SK-MEL-5 (cell line): ENCODE measurements at regions not wholly inside any gene's neighbourhood (a gene's known extent, or its start where the extent isn't known, plus 50 kb on each side); places are given as distances from the start of the nearest gene placed in this dataset.

ENCODE experiments used
- DNase-seq: peaks from one replicate; pipeline ENCODE4 v3.0.0-alpha.2; 2016; ENCODE audit warnings: low read depth, low spot score
- in situ Hi-C: cut with HindIII; loops from 2 replicates; pipeline ENCODE4 v1.10.0; 2016; ENCODE audit warnings: low sequenced_read_pairs, high pct_unique_total_duplicates, low pct_unique_long_range_greater_than_20kb

DNA sequence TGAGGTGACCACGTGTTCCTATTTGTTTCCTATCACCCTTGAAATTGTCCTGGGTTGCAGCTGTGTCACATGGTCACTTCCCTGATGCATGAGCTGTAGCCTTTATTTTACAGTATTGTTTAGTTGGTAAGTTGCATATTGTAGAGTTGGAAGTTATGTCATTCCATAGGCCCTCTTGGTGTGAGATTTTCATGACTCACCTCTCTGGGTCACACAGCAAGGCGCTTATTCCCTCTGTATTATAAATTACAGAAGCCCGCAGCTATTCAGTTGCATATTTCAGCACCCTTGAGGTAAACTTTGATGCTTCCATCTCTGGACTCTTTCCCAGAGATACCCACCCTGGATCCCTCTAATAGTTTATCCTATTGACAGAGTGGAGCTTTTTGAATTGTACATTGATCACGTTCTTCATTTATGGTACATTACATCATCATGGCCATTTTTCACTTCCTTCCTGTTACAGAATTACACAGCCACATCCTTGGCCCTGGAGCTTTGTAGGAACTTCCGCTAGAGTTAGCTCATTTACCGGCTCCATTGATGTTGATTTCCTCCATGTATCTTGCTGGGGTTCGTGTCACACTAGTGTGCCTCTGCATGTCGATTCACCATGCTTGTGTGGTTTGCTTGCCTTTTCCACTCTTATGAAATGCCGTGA is 543.1 kb upstream of the RGMA start:
- DNase-seq = no peak
- in situ Hi-C loops = no loop called here

DNA sequence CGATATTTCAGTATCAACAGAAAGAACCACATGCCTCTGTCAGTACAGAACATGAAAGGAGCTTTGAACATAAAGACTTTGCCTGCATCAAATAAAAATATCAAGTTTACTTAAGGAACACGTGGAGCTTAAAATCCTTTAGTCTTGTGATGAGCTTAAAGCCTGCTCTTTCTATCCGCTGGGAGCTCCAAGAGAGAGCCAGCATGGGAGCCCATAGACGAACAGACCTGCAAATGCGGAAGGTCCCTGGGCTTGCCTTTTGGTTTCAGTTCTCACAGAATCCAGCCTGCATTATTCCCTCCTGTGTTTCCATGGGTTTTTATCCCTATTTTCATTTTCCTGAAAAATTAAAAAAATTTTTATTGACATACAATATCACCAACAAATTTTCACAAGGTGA is 530.6 kb upstream of the RGMA start:
- in situ Hi-C loops = no loop called here
- DNase-seq = no peak

DNA sequence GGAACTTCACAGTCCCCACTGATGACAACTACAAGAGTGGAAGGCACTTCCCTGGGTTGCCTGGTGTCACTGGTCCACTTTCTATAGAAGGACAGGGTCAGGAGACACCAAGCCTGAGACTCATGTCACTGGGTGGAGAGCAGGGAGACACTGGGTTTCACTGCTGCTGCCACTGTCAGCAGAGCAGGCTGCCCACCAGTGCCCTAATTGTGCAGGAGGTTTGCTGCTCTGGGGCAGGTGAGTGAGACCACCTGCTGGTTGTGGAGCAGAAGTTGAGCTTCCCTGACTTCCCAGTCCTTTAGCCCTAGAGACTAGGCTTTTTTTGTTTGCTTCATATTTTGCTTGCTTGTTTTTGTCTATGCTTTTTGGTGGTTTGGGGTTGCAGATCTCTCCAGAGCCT is 528.4 kb upstream of the RGMA start:
- DNase-seq = no peak
- in situ Hi-C loops = no loop called here

DNA sequence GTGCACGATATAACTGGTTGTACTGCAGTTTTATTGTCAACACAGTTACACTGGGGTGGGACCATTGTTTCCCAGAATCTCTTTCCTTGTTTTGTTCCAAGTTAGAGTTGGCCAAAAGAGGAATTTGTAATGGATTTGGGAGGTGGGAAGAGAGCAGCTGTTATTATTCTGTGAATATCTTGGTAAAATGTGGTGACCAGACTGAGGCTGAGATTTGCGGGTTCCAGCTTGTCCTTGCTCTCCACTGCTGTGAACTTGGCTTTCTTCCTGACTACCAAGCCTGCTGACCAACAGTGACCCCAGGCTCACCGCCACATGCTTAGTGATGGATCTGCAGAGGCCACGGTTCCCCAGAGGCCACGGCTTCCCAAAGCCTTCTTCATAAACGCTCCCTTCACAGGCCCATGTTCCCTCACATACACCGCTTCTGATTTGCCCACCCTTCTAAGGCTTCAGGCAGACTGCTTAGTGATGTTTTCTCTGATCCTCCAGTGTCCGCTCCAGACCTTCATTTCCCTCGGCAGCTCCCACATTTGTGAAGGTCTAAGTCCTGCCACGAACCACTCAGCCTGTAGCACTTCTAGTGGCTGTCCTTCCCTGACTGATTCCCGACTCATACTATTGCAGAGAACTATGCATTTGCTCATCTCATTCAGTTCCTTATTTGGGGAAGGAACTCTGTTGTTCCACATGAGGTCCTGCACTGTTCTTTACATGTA is 525.5 kb upstream of the RGMA start:
- DNase-seq = no peak
- in situ Hi-C loops = no loop called here

DNA sequence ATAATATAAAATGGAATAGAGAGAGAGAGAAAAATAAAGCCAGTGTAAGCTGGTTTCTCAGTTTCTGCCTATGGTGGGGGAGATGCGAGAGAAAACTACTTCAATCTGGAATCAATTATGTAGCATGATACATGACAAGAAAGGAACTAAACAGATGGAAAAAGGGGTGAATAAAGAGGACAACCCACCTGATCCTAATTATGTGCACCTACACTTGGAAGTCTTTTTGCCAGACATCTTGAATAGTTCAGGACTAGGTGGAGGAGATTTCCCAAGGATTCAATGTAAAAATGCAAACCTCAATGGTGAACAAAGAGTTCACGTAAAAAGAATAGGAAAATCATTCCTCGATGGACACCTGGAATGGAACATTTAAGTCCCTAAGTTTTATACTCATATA is 524.4 kb upstream of the RGMA start:
- in situ Hi-C loops = no loop called here

DNA sequence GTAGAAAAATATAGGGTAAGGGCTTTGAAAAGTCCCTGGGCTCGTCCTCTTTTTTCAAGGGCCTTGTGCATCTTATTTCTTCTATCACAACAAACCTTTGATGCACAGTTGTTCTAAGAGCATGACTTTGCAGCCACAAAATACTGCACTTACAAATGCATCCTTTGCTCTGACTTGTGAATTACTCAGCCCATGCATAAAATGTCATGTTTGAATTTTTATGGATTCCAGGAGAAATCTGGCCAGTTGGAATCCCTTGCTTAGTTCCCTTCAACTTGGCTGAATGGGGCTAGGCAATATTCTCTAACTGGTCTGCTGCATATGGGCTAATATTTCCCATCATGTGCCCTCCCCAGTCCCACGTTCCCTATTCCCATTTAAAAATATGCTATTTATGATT is 523.9 kb upstream of the RGMA start:
- in situ Hi-C loops = no loop called here
- no peak for DNase-seq

More for the DNA sequence above, 524.4 kb upstream of the RGMA start:
- no peak for DNase-seq

DNA sequence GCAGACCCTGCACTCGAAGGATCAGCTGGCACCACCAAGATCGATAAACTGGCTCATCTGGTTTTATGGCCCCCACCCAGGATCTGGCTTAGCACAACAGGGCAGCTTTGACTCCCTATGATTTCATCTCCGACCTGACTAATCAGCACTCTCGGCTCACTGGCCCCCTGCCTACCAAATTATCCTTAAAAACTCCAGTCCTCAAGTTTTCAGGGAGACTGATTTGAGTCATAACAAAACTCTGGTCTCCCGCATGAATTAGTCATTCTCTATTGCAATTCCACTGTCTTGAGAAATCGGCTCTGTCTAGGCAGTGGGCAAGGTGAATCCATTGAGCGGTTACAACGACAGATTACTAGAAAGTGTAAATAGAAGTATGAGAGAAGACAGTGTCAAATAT is 521.9 kb upstream of the RGMA start:
- in situ Hi-C loops = no loop called here
- DNase-seq = no peak

DNA sequence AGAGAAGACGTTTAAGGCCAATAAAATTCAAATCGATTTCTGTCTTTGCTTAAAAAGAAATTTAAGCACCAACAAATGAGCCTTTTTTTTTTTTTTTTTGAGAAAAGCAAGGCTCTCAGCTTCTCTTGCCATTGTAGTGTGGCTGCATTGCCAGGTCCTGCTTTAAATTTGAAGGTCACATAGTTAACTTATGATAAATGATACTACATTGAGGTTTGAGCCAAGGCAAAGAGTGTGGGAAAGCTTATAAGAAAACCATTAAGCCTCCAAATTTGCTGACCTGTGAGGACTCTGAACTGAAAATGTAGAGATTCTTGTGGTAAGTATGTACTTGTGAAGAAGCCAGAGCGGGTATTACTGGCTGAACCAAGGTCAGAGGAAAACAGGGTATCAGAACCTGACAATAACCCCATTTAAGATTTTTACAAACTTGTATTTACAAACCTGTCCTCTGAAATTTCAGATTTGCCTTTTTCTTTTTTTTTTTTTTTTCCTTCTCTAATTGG is 519.7 kb upstream of the RGMA start:
- no peak for DNase-seq
- in situ Hi-C loops = no loop called here

DNA sequence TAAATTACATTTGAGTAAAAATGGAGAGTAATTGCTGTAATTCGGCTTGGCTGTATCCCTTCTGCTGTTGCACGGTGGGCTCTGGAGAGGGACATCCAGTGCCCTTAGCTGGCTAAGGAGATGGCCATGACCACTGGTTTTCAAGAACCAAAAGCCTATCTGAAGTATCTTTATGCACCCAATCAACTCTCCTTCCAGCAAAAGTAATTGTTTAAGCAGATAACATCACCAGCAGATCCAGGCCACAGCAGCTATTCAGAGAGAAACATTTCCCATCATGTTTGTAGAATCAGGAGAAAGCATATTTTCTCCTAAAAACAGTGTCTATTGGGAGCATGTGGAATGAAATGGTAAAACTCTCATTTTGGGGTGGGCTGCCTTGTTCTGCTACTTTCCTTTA is 514.5 kb upstream of the RGMA start:
- no peak for DNase-seq
- in situ Hi-C loops = no loop called here

DNA sequence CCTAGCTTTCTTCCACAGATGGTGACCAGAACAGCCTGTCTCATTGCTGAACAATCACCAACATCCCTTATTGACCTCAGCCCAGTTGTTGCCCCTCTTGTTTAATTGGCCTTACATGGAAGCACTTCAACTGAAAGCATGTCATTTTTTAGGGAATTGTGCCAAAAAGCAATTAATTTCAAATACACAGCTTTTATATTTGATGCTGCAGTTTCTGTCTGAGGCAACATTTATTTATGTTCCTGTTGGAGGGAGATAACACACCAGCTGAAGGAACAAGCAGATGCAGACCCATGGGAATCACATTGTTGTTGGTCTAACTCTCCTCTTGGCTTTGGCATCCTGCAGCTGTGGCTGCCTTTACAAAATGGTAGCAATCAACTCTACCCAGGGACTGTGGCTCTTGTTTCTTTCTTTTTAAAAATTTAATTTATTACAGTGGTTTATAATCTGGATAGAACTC is 498.1 kb upstream of the RGMA start:
- no peak for DNase-seq
- in situ Hi-C loops = no loop called here

DNA sequence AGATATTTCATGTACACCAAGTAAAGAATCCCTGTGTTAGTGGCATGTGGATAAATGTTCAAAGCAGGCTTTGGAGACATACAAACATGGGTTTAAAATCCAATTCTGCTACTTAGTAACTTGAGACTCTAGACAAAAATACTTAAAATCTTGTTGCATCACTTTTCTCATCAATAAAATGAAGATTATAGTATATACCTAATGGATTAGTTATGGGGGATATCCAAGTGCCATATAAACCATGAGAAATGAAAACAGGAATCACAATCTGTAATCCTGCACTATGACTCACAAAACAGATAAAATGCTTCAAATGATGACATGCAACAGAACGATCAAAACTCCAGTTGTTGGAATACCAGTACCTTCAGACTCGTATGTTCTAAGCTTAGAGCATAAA is 496.0 kb upstream of the RGMA start:
- DNase-seq = no peak
- in situ Hi-C loops = no loop called here

DNA sequence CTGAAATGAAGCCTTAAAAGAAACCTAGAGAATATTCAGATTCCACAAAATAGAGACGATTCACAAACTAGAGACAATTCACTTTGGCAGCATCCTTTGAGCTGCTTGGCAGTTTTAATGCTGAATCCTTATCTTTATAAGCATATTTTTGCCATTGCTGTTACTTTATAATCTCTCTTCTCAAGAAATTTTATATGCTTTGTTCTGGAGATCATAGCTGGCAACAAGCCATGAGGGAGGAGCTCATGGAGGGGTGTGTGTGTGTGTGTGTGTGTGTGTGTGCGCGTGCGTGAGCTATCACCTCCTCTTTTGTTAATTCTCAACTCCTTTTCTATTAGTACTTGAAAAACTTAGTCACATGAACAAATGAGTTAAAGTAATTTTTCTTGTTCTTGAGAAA is 495.0 kb upstream of the RGMA start:
- no peak for DNase-seq
- in situ Hi-C loops = no loop called here

DNA sequence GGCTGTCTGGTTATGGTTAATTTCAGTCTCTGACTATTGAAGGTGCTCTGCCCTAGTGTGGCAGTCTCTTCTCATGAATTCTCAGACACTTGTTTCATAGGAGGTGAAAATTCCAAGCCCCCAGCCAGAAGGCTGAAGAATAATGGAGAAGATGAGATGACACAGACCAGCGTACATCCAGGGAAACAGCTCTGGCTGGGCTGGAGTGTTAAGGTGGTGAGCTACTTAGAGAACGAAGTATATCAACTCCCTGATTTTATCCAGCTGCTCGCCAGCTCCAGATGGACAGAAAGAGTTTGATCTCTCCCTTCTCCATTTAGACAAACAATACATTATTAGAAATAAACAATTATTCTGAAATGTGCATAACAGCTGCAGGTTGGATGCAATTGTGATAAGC is 494.5 kb upstream of the RGMA start:
- in situ Hi-C loops = no loop called here
- DNase-seq = no peak

DNA sequence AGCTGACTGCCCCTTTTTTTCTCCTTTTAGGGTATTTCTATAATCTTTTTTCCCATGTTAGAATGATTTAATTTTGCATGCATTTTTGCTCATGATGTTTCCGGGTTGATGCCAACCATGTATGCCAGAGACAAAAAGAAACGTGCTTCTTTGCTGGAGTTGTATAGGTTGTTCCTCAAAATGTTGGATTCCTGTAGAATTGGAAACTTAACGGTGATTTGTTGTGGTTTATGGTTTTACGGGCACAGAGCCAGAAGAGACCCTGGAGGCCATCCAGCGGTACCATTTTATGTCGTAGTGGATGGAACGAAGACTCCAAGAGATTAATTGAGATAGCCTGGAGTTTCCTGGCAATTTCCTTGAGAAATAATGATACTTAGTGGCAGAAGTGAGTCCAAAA is 481.5 kb upstream of the RGMA start:
- DNase-seq = no peak
- in situ Hi-C loops = no loop called here

DNA sequence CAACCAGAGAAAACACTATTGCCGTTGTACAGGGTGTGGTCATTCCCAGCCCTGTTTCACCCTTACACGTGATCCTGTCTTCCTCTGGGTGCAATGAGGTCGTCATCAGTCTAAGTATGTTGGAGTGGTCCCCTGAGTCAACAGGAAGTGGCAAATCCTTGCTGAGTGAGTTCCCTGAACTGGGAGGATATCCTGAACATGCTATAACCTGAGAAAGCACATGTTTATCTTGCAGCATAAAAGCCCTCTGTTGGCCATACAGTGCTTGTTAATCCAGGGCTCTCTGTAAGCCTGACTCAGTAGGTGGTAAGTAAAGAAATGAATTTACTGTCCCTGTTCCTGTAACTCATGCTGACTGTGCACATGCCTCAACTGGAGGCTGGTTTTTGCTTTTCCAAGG is 477.8 kb upstream of the RGMA start:
- in situ Hi-C loops = no loop called here
- DNase-seq = no peak

DNA sequence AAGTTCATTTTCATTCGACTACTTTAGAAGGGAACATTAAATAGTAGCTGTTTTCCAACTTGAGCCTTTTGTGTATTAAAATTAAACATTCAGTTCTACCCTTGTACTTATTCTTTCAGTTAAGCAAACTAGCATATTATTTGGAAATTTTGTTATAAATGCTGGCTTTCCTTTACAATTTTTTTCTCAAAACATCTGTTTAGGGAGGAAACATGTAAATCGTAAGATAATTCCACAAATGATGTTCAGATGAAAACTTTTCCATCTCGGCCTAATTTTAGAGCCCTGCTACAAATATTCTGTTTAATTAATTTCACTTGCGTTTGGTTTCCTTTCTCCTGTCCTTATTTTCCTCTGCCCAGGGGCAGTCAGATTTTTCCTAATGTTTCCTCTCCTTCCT is 476.2 kb upstream of the RGMA start:
- no peak for DNase-seq
- in situ Hi-C loops = no loop called here

DNA sequence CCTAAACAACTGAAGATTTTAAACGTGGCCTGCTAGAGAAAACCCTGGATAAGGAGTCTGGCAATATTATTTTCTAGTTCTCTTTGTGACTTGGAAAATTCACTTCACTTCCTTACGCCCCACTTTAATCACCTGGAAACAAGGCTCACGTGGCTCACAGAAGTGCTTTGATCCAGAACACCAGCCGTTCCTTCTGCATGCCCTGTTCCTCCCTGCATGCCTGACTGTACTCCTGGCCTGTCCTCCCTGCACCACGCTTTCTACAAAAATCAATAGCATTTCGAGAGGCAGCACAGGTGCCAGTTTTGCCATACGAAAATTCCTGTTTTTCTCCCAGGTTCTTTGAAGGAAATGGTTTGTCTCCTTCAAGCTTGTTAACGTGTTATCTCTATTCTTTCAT is 474.2 kb upstream of the RGMA start:
- in situ Hi-C loops = no loop called here
- no peak for DNase-seq

DNA sequence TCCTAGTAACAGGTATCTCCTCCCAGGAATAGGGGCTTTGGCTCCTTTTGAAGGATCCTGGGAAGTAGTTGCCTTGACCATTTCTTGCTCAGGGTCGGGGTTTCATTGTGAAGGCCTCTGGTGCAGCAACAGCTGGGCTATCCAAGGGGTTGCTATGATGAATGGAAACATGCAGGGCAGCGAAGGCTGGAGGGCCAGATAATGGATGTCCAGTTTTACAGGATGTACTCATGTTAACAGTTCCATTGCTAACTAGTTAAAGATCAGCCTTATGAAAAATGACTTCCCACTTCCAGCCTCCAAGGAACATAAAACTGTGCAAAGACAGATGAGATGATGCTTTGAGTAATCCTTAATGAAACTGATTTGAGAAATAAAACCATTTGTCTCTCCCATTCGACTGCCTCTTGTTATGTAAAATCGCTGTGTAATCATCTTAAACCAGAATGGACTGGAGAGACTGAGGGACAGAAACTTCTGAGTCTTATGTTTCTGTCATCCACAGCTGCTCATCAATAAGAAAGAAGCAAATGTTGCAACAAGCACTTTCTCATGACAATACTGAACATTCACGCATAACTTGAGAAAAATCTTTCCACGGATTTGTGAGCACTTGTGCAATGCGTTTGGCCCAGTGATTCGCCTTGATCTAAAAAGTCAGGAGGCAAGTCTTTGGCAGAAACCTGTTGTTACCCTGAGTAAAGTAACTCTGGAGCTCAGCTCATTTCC is 473.5 kb upstream of the RGMA start:
- in situ Hi-C loops = no loop called here

DNA sequence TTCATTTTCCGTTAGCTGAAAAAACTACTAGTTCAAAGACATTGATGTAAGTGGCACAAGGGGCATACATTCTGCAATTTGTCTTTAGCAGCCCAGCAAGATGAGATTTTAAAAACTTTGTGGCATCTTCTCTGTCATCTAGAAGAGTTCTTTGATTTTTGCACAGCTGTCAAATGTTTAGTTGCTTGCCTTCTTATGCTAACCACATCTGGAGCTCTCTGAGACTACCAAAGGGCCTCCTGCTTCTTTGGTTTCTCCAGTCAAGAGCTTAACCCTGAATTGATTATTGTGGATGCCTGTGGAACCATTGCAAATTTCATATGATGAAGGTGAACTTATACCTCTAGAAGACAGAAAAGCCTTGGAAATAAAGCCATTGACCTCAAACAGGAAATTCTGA is 468.7 kb upstream of the RGMA start:
- in situ Hi-C loops = no loop called here
- DNase-seq = no peak

More for the DNA sequence above, 473.5 kb upstream of the RGMA start:
- DNase-seq = no peak
